ENCODE measurements at regions not wholly inside any gene's neighbourhood (a gene's known extent, or its start where the extent isn't known, plus 50 kb on each side); places are given as distances from the start of the nearest gene placed in this dataset.

- no peak for DNase-seq (ENCODE audit: low read depth, low spot score)
- TF ChIP-seq CTCF (IDR thresholded peaks at IDR 0.05 in 2 of 3, conservative IDR thresholded peaks at IDR 0.05 in 1 of 3; ENCODE audit: borderline replicate concordance in 1 of 3, insufficient read depth in 1 of 3, low read depth in 2 of 3, low read length in 2 of 3), result no peak
- TF ChIP-seq SP1 (IDR thresholded peaks at IDR 0.05; ENCODE audit: low read depth), result no peak
- no peak for TF ChIP-seq POLR2A (IDR thresholded peaks at IDR 0.05; ENCODE audit: borderline replicate concordance, extremely low read depth, insufficient read depth, insufficient read length)
- TF ChIP-seq CEBPB (IDR thresholded peaks at IDR 0.05; ENCODE audit: low read depth), result no peak
- TF ChIP-seq YY1 (IDR thresholded peaks at IDR 0.05; ENCODE audit: extremely low read depth, insufficient replicate concordance, low read depth, low read length), result no peak
- no peak for TF ChIP-seq ELF1 (IDR thresholded peaks at IDR 0.05; ENCODE audit: borderline replicate concordance, low read depth)
- TF ChIP-seq CBX3 (IDR thresholded peaks at IDR 0.05; ENCODE audit: low read depth), result no peak
- no peak for TF ChIP-seq ZBTB33 (IDR thresholded peaks at IDR 0.05; ENCODE audit: extremely low read depth, insufficient replicate concordance, low read length)
- no peak for TF ChIP-seq REST (IDR thresholded peaks at IDR 0.05; ENCODE audit: low read depth)
- TF ChIP-seq POLR2AphosphoS5 (IDR thresholded peaks at IDR 0.05; ENCODE audit: low read depth, low read length), result no peak
- no peak for TF ChIP-seq ZNF274 (IDR thresholded peaks at IDR 0.05; ENCODE audit: low read depth, low read length)
- TF ChIP-seq EZH2phosphoT487 (IDR thresholded peaks at IDR 0.05; ENCODE audit: borderline replicate concordance), result no peak
- Histone ChIP-seq H3K9me3 (ENCODE audit: control insufficient read depth in 1 of 2, insufficient read depth in 1 of 2, low read depth in 1 of 2, low read length in 2 of 2) (no peaks in the 10 kb centered on the region), H3K4me2 (ENCODE audit: low read length) (no peak overlapping the region), H3K4me1 (ENCODE audit: control insufficient read depth in 1 of 2, insufficient read depth in 2 of 2, low read length in 2 of 2) (no peaks in the 10 kb centered on the region), H4K20me1 (ENCODE audit: insufficient read depth) (no peaks in the 10 kb centered on the region), H3K9ac (ENCODE audit: low read length) (no peak overlapping the region), H3K27ac (ENCODE audit: low read depth, low read length) (no peak overlapping the region), H3K27me3 (ENCODE audit: insufficient read depth, low read length) (no peaks in the 10 kb centered on the region), H3K79me2 (ENCODE audit: insufficient read depth, low read length) (no peaks in the 10 kb centered on the region), H3K9me2 (ENCODE audit: insufficient read depth) (no peaks in the 10 kb centered on the region), H3K36me3 (ENCODE audit: control insufficient read depth in 1 of 2, insufficient read depth in 2 of 2, low read length in 2 of 2) (no peaks in the 10 kb centered on the region), H2AFZ (ENCODE audit: low read depth, low read length, poor library complexity, severe bottlenecking) (no peak overlapping the region), H3K4me3 (replicated peaks in 1 of 2; ENCODE audit: low read depth in 1 of 2, low read length in 2 of 2) (no peak overlapping the region)
- ChIA-PET RAD21 (ENCODE audit: low non-redundant PET in 1 of 2, low total read pairs in 2 of 2, uncharacterized antibody in 2 of 2, unreplicated experiment in 2 of 2) (no interaction called here), POLR2A (no interaction called here), CTCF (no interaction called here)
- intact Hi-C loops (cut with micrococcal nuclease), result no loop called here
- no TSS peak for BruUV-seq (replicated peaks)
- no peak for ATAC-seq
These were observed 56.9 kb upstream of the SCN7A start for GRCh38 chr2:166550923-166551322.
